HEK293 (cell line): ENCODE measurements at regions not wholly inside any gene's neighbourhood (a gene's known extent, or its start where the extent isn't known, plus 50 kb on each side); places are given as distances from the start of the nearest gene placed in this dataset.
A peak's percentile ranks its signal among the peaks of the same experiment; 100 is the strongest.

Experiments
- CTCF ChIA-PET: fragments of 350-600 bp; formaldehyde crosslinking; extraction: SDS; loops from one replicate; lab custom pipeline; 2021; ENCODE audit warnings: antibody characterized with exemption; lab: Yijun Ruan, JAX
- POLR2A ChIA-PET: fragments of 300-600 bp; formaldehyde crosslinking; extraction: SDS; loops from one replicate; lab custom pipeline; 2020; ENCODE audit warnings: antibody characterized with exemption, inconsistent platforms; lab: Yijun Ruan, JAX
- H3K27ac ChIP-seq: fragments of 200-500 bp; sonication (Bioruptor generic); 2 replicates; pipeline ENCODE4 v1.5.1; 2014; ENCODE audit warnings: low read depth, low read length, control low read depth, inconsistent platforms; ENCODE audit errors: extremely low read depth
- H3K36me3 ChIP-seq, 2 experiments: fragments of 200-500 bp in 1 of 2; sonication (Bioruptor generic) in 1 of 2; 1 replicate in 1 of 2; 2 replicates in 1 of 2; pipeline ENCODE4 v1.5.1; 2014 to 2017; ENCODE audit warnings: inconsistent platforms in 2 of 2, low read length in 2 of 2; ENCODE audit not compliant: control insufficient read depth in 2 of 2, insufficient read depth in 1 of 2
- H3K4me1 ChIP-seq: fragments of 200-500 bp; sonication (Bioruptor generic); 2 replicates; pipeline ENCODE4 v1.5.1; 2014; ENCODE audit warnings: mild to moderate bottlenecking, low read length, inconsistent platforms; ENCODE audit not compliant: control insufficient read depth, insufficient read depth
- H3K4me3 ChIP-seq: 2 replicates; pipeline ENCODE4 v1.5.1; 2011; ENCODE audit warnings: low read depth, mild to moderate bottlenecking, control low read depth, low read length, moderate library complexity
- H3K9me3 ChIP-seq: fragments of 200-500 bp; sonication (Bioruptor generic); 2 replicates; pipeline ENCODE4 v1.5.1; 2014; ENCODE audit warnings: low read depth, low read length, inconsistent platforms; ENCODE audit not compliant: control insufficient read depth, insufficient read depth
- GLIS1 ChIP-seq: fragments of 450-650 bp; formaldehyde crosslinking; IDR thresholded peaks from 2 replicates; pipeline ENCODE4 v1.5.1; 2016; ENCODE audit warnings: missing biosample characterization, missing genetic modification characterization
- HOXC10 ChIP-seq: sonication (generic); formaldehyde crosslinking; IDR thresholded peaks from 2 replicates; pipeline ENCODE4 v1.8.1; 2023; ENCODE audit warnings: mild to moderate bottlenecking, missing genetic modification reagents
- SETDB1 ChIP-seq: IDR thresholded peaks from one replicate; pipeline ENCODE4 v1.6.1; 2017; ENCODE audit warnings: mild to moderate bottlenecking, low read length, moderate library complexity, mixed read lengths; ENCODE audit not compliant: insufficient read length
- TCF7L2 ChIP-seq: IDR thresholded peaks from 2 replicates; pipeline ENCODE4 v1.6.1; 2011; ENCODE audit warnings: low read depth, mild to moderate bottlenecking, inconsistent platforms, low read length, moderate library complexity, borderline replicate concordance
- YY2 ChIP-seq: fragments of 450-650 bp; formaldehyde crosslinking; IDR thresholded peaks from 2 replicates; pipeline ENCODE4 v1.5.1; 2016; ENCODE audit warnings: missing biosample characterization, missing genetic modification characterization
- ZNF10 ChIP-seq: fragments of 450-650 bp; formaldehyde crosslinking; IDR thresholded peaks from 2 replicates; pipeline ENCODE4 v1.5.1; 2017; ENCODE audit warnings: missing biosample characterization, missing genetic modification characterization
- ZNF138 ChIP-seq: fragments of 450-650 bp; formaldehyde crosslinking; IDR thresholded peaks from 2 replicates; pipeline ENCODE4 v1.5.1; 2016; ENCODE audit warnings: missing biosample characterization, missing genetic modification characterization, borderline replicate concordance
- ZNF202 ChIP-seq: fragments of 450-650 bp; formaldehyde crosslinking; IDR thresholded peaks from 2 replicates; pipeline ENCODE4 v1.5.1; 2016; ENCODE audit warnings: missing biosample characterization, missing genetic modification characterization, borderline replicate concordance
- ZNF324 ChIP-seq: fragments of 450-650 bp; formaldehyde crosslinking; IDR thresholded peaks from 2 replicates; pipeline ENCODE4 v1.5.1; 2016; ENCODE audit warnings: missing biosample characterization, missing genetic modification characterization
- ZNF37A ChIP-seq: fragments of 450-650 bp; IDR thresholded peaks from 2 replicates; pipeline ENCODE4 v1.5.1; 2018; ENCODE audit warnings: missing biosample characterization, missing genetic modification characterization
- ZNF433 ChIP-seq: fragments of 450-650 bp; formaldehyde crosslinking; IDR thresholded peaks from 2 replicates; pipeline ENCODE4 v1.5.1; 2016; ENCODE audit warnings: missing biosample characterization, missing genetic modification characterization, low read depth
- ZNF473 ChIP-seq: fragments of 450-650 bp; formaldehyde crosslinking; IDR thresholded peaks from 2 replicates; pipeline ENCODE4 v1.5.1; 2017; ENCODE audit warnings: missing biosample characterization, missing genetic modification characterization
- ZNF747 ChIP-seq: fragments of 450-650 bp; formaldehyde crosslinking; IDR thresholded peaks from 2 replicates; pipeline ENCODE4 v1.5.1; 2016; ENCODE audit warnings: missing biosample characterization, missing genetic modification characterization
- ZNF76 ChIP-seq: fragments of 450-650 bp; formaldehyde crosslinking; IDR thresholded peaks from 2 replicates; pipeline ENCODE4; 2016; ENCODE audit warnings: low read depth, missing biosample characterization, missing genetic modification characterization, borderline replicate concordance
- TF ChIP-seq, protein P1 (sequence below): IDR thresholded peaks from 2 replicates; pipeline ENCODE4 v1.6.1; 2011; ENCODE audit warnings: mild to moderate bottlenecking, low read depth, low read length, borderline replicate concordance
- TF ChIP-seq, protein P2 (sequence below): fragments of 450-650 bp; formaldehyde crosslinking; IDR thresholded peaks from 2 replicates; pipeline ENCODE4 v1.5.1; 2016; ENCODE audit warnings: missing biosample characterization, missing genetic modification characterization

DNA sequence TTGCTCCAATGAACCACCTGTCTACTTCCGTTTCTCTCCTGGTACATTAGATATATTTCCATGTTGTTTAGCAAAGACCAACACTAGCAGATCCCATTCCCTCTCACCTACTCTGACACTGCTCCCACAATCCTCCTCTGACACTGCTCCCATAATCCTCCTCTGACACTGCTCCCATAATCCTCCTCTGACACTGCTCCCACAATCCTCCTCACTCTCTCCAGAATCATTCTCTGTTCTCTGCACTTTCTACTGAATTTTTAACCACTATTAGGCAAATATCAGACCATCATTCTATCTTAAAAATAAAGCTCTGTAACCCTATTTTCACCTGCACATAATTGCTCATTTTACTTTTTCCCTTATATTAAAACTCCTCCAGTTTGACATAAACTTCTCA lies 578.5 kb upstream of the PCDH20 start:
- Histone ChIP-seq H3K36me3 (no peaks in the 10 kb centered on the region), H3K27ac (no peak overlapping the region), H3K4me3 (no peak overlapping the region)
- ChIA-PET CTCF (no interaction called here), POLR2A (no interaction called here)
- TF ChIP-seq ZNF138 (tag by site-specific recombination) (no peak), ZNF76 (tag by site-specific recombination) (0 out of 2 replicates have a peak, but pooled peaks have one; percentile 43), SETDB1 (peak; percentile 65)
- TF ChIP-seq, all 188 proteins: peak for 2
- H3K4me1 ChIP-seq = no peaks in the 10 kb centered on the region
- no peaks in the 10 kb centered on the region for H3K9me3 ChIP-seq

DNA sequence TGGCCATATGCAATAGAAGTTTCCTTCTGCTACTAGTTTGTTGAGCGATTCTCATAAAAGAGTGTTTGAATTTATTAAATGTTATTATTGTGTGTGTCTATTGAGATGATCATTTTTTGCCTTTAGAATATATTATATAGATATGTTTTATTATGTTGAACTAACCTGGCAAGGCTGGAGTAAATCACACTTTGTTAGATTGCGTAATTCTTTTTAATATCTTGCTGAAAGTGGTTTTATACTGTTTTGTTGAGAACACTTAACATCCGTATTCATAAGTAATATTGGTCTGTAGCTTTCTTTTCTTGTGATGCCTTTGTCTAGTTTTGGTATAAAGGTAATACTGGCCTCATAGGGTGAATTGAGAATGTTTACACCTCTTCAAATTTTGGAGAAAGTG lies 574.3 kb upstream of the PCDH20 start:
- CTCF ChIA-PET = no interaction called here
- H3K36me3 ChIP-seq = no peaks in the 10 kb centered on the region
- H3K4me1 ChIP-seq = no peaks in the 10 kb centered on the region
- POLR2A ChIA-PET = no interaction called here
- no peak overlapping the region for H3K4me3 ChIP-seq
- TF ChIP-seq ZNF324 = no peak
- TF ChIP-seq, protein P1, sequence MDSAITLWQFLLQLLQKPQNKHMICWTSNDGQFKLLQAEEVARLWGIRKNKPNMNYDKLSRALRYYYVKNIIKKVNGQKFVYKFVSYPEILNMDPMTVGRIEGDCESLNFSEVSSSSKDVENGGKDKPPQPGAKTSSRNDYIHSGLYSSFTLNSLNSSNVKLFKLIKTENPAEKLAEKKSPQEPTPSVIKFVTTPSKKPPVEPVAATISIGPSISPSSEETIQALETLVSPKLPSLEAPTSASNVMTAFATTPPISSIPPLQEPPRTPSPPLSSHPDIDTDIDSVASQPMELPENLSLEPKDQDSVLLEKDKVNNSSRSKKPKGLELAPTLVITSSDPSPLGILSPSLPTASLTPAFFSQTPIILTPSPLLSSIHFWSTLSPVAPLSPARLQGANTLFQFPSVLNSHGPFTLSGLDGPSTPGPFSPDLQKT = peak; percentile 40; the same call in 1 of the 2 replicates
- TF ChIP-seq ZNF202 (tag by site-specific recombination) = no peak
- no peak for TF ChIP-seq ZNF473 (tag by site-specific recombination)
- no peak for TF ChIP-seq ZNF433 (tag by site-specific recombination)
- TF ChIP-seq HOXC10 = no peak
- no peak for TF ChIP-seq YY2 (tag by site-specific recombination)
- H3K9me3 ChIP-seq = no peaks in the 10 kb centered on the region
- H3K27ac ChIP-seq = no peak overlapping the region

DNA sequence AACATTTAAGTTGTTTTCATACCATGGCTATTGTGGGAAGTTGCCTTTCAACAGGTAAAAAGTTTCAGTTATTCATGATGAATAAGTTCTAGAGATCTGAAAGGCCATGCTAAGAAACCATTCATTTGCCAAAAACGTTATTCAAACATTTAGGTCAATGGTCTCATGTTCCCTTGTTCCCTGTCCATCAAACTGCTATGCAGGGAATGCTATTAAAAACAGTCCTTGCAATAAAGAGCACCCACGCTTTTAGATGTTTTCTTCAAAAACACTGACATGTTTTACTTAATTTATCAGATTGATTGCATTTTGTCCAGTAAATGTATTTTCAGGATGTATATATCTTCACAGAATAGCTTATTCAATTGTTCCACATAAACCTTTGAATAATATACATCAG lies 573.2 kb upstream of the PCDH20 start:
- Histone ChIP-seq H3K27ac (no peak overlapping the region), H3K36me3 (no peaks in the 10 kb centered on the region), H3K4me3 (no peak overlapping the region), H3K9me3 (no peaks in the 10 kb centered on the region), H3K4me1 (no peaks in the 10 kb centered on the region)
- TF ChIP-seq GLIS1 (tag by site-specific recombination) (no peak), ZNF37A (tag by site-specific recombination) (no peak), ZNF747 (tag by site-specific recombination) (no peak), ZNF10 (tag by site-specific recombination) (no peak)
- ChIA-PET CTCF (no interaction called here), POLR2A (no interaction called here)

DNA sequence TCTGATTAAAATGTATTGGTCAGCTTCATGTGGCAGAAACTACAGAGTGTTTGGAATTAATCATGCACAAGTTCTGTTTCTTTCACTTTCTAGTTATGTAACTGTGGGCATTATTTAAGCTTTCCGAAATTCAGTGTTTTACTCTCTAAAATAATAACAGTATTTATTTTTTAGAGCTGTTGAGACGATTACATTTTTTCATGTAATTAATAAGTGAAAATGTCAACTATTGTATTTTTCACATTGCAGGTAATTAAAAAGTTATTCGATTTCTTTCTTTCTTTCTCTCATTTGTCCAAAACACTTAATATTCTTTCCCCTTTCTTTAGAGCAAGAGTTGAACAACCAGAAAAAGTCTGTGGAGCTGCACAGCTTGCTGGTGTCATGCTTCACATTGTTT lies 559.4 kb upstream of the PCDH20 start:
- Histone ChIP-seq H3K4me1 (no peaks in the 10 kb centered on the region), H3K4me3 (no peak overlapping the region), H3K9me3 (no peaks in the 10 kb centered on the region), H3K36me3 (no peaks in the 10 kb centered on the region), H3K27ac (no peak overlapping the region)
- ChIA-PET CTCF (no interaction called here), POLR2A (no interaction called here)
- TF ChIP-seq TCF7L2 = peak; percentile 30; the same call in 1 of the 2 replicates
- TF ChIP-seq, protein P2, sequence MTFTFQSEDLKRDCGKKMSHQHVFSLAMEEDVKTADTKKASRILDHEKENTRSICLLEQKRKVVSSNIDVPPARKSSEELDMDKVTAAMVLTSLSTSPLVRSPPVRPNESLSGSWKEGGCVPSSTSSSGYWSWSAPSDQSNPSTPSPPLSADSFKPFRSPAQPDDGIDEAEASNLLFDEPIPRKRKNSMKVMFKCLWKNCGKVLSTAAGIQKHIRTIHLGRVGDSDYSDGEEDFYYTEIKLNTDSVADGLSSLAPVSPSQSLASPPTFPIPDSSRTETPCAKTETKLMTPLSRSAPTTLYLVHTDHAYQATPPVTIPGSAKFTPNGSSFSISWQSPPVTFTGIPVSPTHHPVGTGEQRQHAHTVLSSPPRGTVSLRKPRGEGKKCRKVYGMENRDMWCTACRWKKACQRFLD (tag by site-specific recombination) = no peak
